Embryonic facial prominence (tissue), 1 donor: ENCODE measurements at regions not wholly inside any gene's neighbourhood (a gene's known extent, or its start where the extent isn't known, plus 50 kb on each side); places are given as distances from the start of the nearest gene placed in this dataset.

Source experiments
- DNase-seq: peaks from one replicate; pipeline ENCODE4 v3.0.0-alpha.2; 2016; ENCODE audit errors: extremely low spot score

- no peak for DNase-seq
Measured at GRCh38 chr2:60159519-60159918, 393.9 kb downstream of the BCL11A start.

GRCh38 chr2:60158262-60158661 is 395.2 kb downstream of the BCL11A start:
- no peak for DNase-seq

- DNase-seq = no peak
Measured at GRCh38 chr2:60157283-60157682, 396.2 kb downstream of the BCL11A start.

- DNase-seq = no peak
Measured at GRCh38 chr2:60154142-60154541, 399.3 kb downstream of the BCL11A start.

GRCh38 chr2:60152226-60152833 is 401.1 kb downstream of the BCL11A start:
- DNase-seq = no peak

- no peak for DNase-seq
Measured at GRCh38 chr2:60149176-60149575, 404.3 kb downstream of the BCL11A start.

- no peak for DNase-seq
Measured at GRCh38 chr2:60148716-60149115, 404.7 kb downstream of the BCL11A start.

- no peak for DNase-seq
Measured at GRCh38 chr2:60140185-60140584, 413.3 kb downstream of the BCL11A start.

GRCh38 chr2:60136913-60137312 is 416.5 kb downstream of the BCL11A start:
- no peak for DNase-seq

GRCh38 chr2:60127191-60127590 is 426.3 kb downstream of the BCL11A start:
- no peak for DNase-seq

GRCh38 chr2:60125611-60126426 is 427.6 kb downstream of the BCL11A start:
- DNase-seq = no peak

- no peak for DNase-seq
Measured at GRCh38 chr2:60119778-60120177, 433.7 kb downstream of the BCL11A start.

GRCh38 chr2:60118917-60119316 is 434.5 kb downstream of the BCL11A start:
- DNase-seq = no peak

GRCh38 chr2:60118061-60118460 is 435.4 kb downstream of the BCL11A start:
- DNase-seq = no peak

GRCh38 chr2:60116161-60116875 is 437.1 kb downstream of the BCL11A start:
- DNase-seq = no peak

GRCh38 chr2:60109744-60110143 is 443.7 kb downstream of the BCL11A start:
- no peak for DNase-seq

- no peak for DNase-seq
Measured at GRCh38 chr2:60106836-60107529, 446.5 kb downstream of the BCL11A start.

- DNase-seq = no peak
Measured at GRCh38 chr2:60105906-60106305, 447.5 kb downstream of the BCL11A start.

GRCh38 chr2:60104514-60105505 is 448.6 kb downstream of the BCL11A start:
- DNase-seq = no peak

GRCh38 chr2:60100034-60100433 is 453.4 kb downstream of the BCL11A start:
- no peak for DNase-seq

- no peak for DNase-seq
Measured at GRCh38 chr2:60098996-60099395, 454.5 kb downstream of the BCL11A start.
